ENCODE measurements at regions not wholly inside any gene's neighbourhood (a gene's known extent, or its start where the extent isn't known, plus 50 kb on each side); places are given as distances from the start of the nearest gene placed in this dataset.

- DNase-seq (ENCODE audit: low read depth in 1 of 2, low spot score in 1 of 2) = no peak
- TF ChIP-seq CTCF (IDR thresholded peaks at IDR 0.05; ENCODE audit: insufficient read depth, low read length) = no peak
- no peak for TF ChIP-seq SPI1 (IDR thresholded peaks at IDR 0.05; ENCODE audit: borderline replicate concordance, low read depth)
- TF ChIP-seq POLR2AphosphoS5 (IDR thresholded peaks at IDR 0.05; ENCODE audit: low read depth) = no peak
- no peak for TF ChIP-seq GABPA (IDR thresholded peaks at IDR 0.05; ENCODE audit: low read depth)
- TF ChIP-seq REST (IDR thresholded peaks at IDR 0.05; ENCODE audit: insufficient replicate concordance, low read depth) = no peak
- no peak overlapping the region for H3K4me3 ChIP-seq (replicated peaks; ENCODE audit: insufficient read depth, low read length)
- no peaks in the 10 kb centered on the region for H3K27me3 ChIP-seq (ENCODE audit: insufficient read depth, poor library complexity, severe bottlenecking)
- H3K27ac ChIP-seq (replicated peaks) = no peak overlapping the region
Observed at GRCh38 chr12:107826276-107826675, 51.8 kb downstream of the ASCL4 start.

GRCh38 chr12:107829271-107829670 lies 54.8 kb downstream of the ASCL4 start:
- DNase-seq (ENCODE audit: low read depth in 1 of 2, low spot score in 1 of 2) = no peak
- no peak overlapping the region for H3K4me3 ChIP-seq (replicated peaks; ENCODE audit: insufficient read depth, low read length)
- H3K27ac ChIP-seq (replicated peaks) = no peak overlapping the region
- H3K27me3 ChIP-seq (ENCODE audit: insufficient read depth, poor library complexity, severe bottlenecking) = peaks cover 5% of the 10 kb centered on the region
- TF ChIP-seq SPI1 (IDR thresholded peaks at IDR 0.05; ENCODE audit: borderline replicate concordance, low read depth) (no peak), CTCF (IDR thresholded peaks at IDR 0.05; ENCODE audit: insufficient read depth, low read length) (no peak), POLR2AphosphoS5 (IDR thresholded peaks at IDR 0.05; ENCODE audit: low read depth) (no peak), GABPA (IDR thresholded peaks at IDR 0.05; ENCODE audit: low read depth) (no peak), REST (IDR thresholded peaks at IDR 0.05; ENCODE audit: insufficient replicate concordance, low read depth) (no peak)

GRCh38 chr12:107832441-107832840 lies 57.9 kb downstream of the ASCL4 start:
- Histone ChIP-seq H3K4me3 (replicated peaks; ENCODE audit: insufficient read depth, low read length) (no peak overlapping the region), H3K27me3 (ENCODE audit: insufficient read depth, poor library complexity, severe bottlenecking) (peaks cover 22% of the 10 kb centered on the region), H3K27ac (replicated peaks) (no peak overlapping the region)
- TF ChIP-seq REST (IDR thresholded peaks at IDR 0.05; ENCODE audit: insufficient replicate concordance, low read depth) = no peak
- TF ChIP-seq GABPA (IDR thresholded peaks at IDR 0.05; ENCODE audit: low read depth) = no peak
- TF ChIP-seq POLR2AphosphoS5 (IDR thresholded peaks at IDR 0.05; ENCODE audit: low read depth) = no peak
- TF ChIP-seq SPI1 (IDR thresholded peaks at IDR 0.05; ENCODE audit: borderline replicate concordance, low read depth) = no peak
- TF ChIP-seq CTCF (IDR thresholded peaks at IDR 0.05; ENCODE audit: insufficient read depth, low read length) = no peak
- no peak for DNase-seq (ENCODE audit: low read depth in 1 of 2, low spot score in 1 of 2)
